GM23338 (cell line): ENCODE measurements at regions not wholly inside any gene's neighbourhood (a gene's known extent, or its start where the extent isn't known, plus 50 kb on each side); places are given as distances from the start of the nearest gene placed in this dataset.

ENCODE experiments used
- ATAC-seq: fragments of 200-7000 bp; cut with Tn5 transposase; 3 replicates; pipeline ENCODE4 v1.9.1; 2020
- DNase-seq: peaks from one replicate; pipeline ENCODE4 v3.0.0-alpha.2; 2015; ENCODE audit warnings: low spot score
- H2AFZ ChIP-seq: fragments of 200-600 bp; sonication (generic); 2 replicates; pipeline ENCODE4 v1.8.0; 2016; ENCODE audit warnings: antibody characterized with exemption, mild to moderate bottlenecking, moderate library complexity
- H3F3A ChIP-seq: fragments of 200-600 bp; sonication (generic); replicated peaks from 2 replicates; pipeline ENCODE4 v1.8.0; 2017; ENCODE audit warnings: antibody characterized with exemption, mixed run types, low read depth
- H3K27ac ChIP-seq: fragments of 200-600 bp; sonication (generic); 2 replicates; pipeline ENCODE4 v1.6.1; 2016; ENCODE audit warnings: low read depth
- H3K27me3 ChIP-seq: fragments of 200-600 bp; sonication (generic); 2 replicates; pipeline ENCODE4 v1.8.0; 2016; ENCODE audit warnings: mild to moderate bottlenecking, mixed run types, moderate library complexity; ENCODE audit not compliant: insufficient read depth
- H3K36me3 ChIP-seq: fragments of 200-600 bp; sonication (generic); 2 replicates; pipeline ENCODE4 v1.8.0; 2016; ENCODE audit warnings: mild to moderate bottlenecking; ENCODE audit not compliant: insufficient read depth
- H3K4me1 ChIP-seq: fragments of 200-600 bp; sonication (generic); 2 replicates; pipeline ENCODE4 v1.8.0; 2016; ENCODE audit warnings: mild to moderate bottlenecking, moderate library complexity; ENCODE audit not compliant: insufficient read depth
- H3K4me2 ChIP-seq: fragments of 200-600 bp; sonication (generic); 2 replicates; pipeline ENCODE4 v1.7.1; 2017; ENCODE audit warnings: mixed run types
- H3K4me3 ChIP-seq: fragments of 200-600 bp; sonication (generic); 2 replicates; pipeline ENCODE4 v1.6.1; 2016; ENCODE audit warnings: mixed run types
- H3K79me2 ChIP-seq: fragments of 200-600 bp; sonication (generic); replicated peaks from 2 replicates; pipeline ENCODE4 v1.8.0; 2017; ENCODE audit warnings: mild to moderate bottlenecking; ENCODE audit not compliant: insufficient read depth
- H3K9me2 ChIP-seq: fragments of 200-600 bp; sonication (generic); 2 replicates; pipeline ENCODE4 v1.8.0; 2017; ENCODE audit not compliant: insufficient read depth
- H4K20me1 ChIP-seq: fragments of 200-600 bp; sonication (generic); replicated peaks from 2 replicates; pipeline ENCODE4 v1.8.0; 2017; ENCODE audit warnings: mild to moderate bottlenecking; ENCODE audit not compliant: insufficient read depth
- H3K27ac Mint-ChIP-seq: 2 replicates; pipeline ENCODE4 v1.8.0; 2020; ENCODE audit warnings: inconsistent platforms, mild to moderate bottlenecking, moderate library complexity, mixed read lengths
- H3K27me3 Mint-ChIP-seq: 3 replicates; pipeline ENCODE4 v1.8.0; 2022; ENCODE audit warnings: low read depth, mild to moderate bottlenecking, moderate library complexity, mixed read lengths, inconsistent platforms; ENCODE audit not compliant: insufficient read depth, poor library complexity
- H3K36me3 Mint-ChIP-seq: 3 replicates; pipeline ENCODE4 v1.8.0; 2021; ENCODE audit warnings: low read depth, mild to moderate bottlenecking, inconsistent platforms, moderate library complexity, mixed read lengths
- H3K4me1 Mint-ChIP-seq: 3 replicates; pipeline ENCODE4 v1.8.0; 2020; ENCODE audit warnings: mild to moderate bottlenecking, inconsistent platforms, mixed read lengths
- H3K4me3 Mint-ChIP-seq: 3 replicates; pipeline ENCODE4 v1.8.0; 2021; ENCODE audit warnings: moderate library complexity, mild to moderate bottlenecking, inconsistent platforms, mixed read lengths
- H3K9me3 Mint-ChIP-seq: 3 replicates; pipeline ENCODE4 v1.8.0; 2020; ENCODE audit warnings: moderate library complexity, mild to moderate bottlenecking, inconsistent platforms, mixed read lengths
- CREB1 ChIP-seq: fragments of 250-450 bp; sonication (Bioruptor Pico); IDR thresholded peaks from 2 replicates; pipeline ENCODE4 v1.5.0; 2020; ENCODE audit warnings: low read depth, mild to moderate bottlenecking, moderate library complexity
- CTCF ChIP-seq, 2 experiments: fragments of 200-600 bp in 1 of 2; sonication (generic) in 1 of 2; conservative IDR thresholded peaks; 2 replicates each; pipeline versions ENCODE4 v1.5.1 to v1.6.1; 2016 to 2017; ENCODE audit warnings: antibody characterized with exemption in 2 of 2, low read depth in 2 of 2, mild to moderate bottlenecking in 2 of 2, moderate library complexity in 1 of 2
- EZH2 ChIP-seq: fragments of 200-600 bp; sonication (generic); IDR thresholded peaks from one replicate; pipeline ENCODE4 v1.8.0; 2017; ENCODE audit warnings: antibody characterized with exemption, mild to moderate bottlenecking, low read depth; ENCODE audit not compliant: unreplicated experiment
- EZH2phosphoT487 ChIP-seq: fragments of 200-600 bp; sonication (generic); IDR thresholded peaks from one replicate; pipeline ENCODE4 v1.8.1; 2018; ENCODE audit warnings: antibody characterized with exemption; ENCODE audit not compliant: unreplicated experiment
- NANOG ChIP-seq: IDR thresholded peaks from 2 replicates; pipeline ENCODE4 v1.6.1; 2016; ENCODE audit warnings: antibody characterized with exemption, borderline replicate concordance
- POLR2AphosphoS5 ChIP-seq: IDR thresholded peaks from 2 replicates; pipeline ENCODE4 v1.6.1; 2016; ENCODE audit warnings: antibody characterized with exemption, low read depth
- ZNF114 ChIP-seq: fragments of 250-450 bp; sonication (Bioruptor Pico); IDR thresholded peaks from 2 replicates; pipeline ENCODE4 v1.5.0; 2020; ENCODE audit warnings: mild to moderate bottlenecking, moderate library complexity
- ZNF331 ChIP-seq: fragments of 250-450 bp; sonication (Bioruptor Pico); IDR thresholded peaks from 2 replicates; pipeline ENCODE4 v1.5.0; 2020; ENCODE audit warnings: low read depth, mild to moderate bottlenecking, moderate library complexity
- ZNF462 ChIP-seq: fragments of 250-450 bp; sonication (Bioruptor Pico); IDR thresholded peaks from 2 replicates; pipeline ENCODE4 v1.5.0; 2020; ENCODE audit warnings: mild to moderate bottlenecking, moderate library complexity

DNA sequence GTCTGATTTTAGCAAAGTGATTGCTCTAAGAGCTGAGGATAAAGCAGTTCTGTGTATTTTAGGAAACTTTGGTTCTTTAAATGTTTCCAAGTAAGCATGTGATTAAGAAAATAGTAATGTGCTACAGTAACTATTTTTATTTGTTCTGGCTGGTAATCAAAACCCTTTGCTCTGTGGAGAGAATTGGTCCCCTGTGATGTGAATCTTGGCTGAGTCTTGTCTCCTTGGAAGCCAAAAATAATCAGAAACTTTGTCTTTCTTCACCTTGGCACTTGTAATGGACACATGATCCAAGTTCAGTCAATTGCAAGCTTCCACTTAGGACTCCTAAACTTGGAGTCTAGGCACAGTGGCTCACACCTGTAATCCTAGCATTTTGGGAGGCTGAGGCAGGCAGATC lies 422.7 kb upstream of the CDH20 start:
- no peaks in the 10 kb centered on the region for H3K36me3 Mint-ChIP-seq
- no peak overlapping the region for H3K27ac ChIP-seq
- H3K4me3 Mint-ChIP-seq, result no peak overlapping the region
- no peak for TF ChIP-seq EZH2
- TF ChIP-seq ZNF462 (CRISPR knock-in tag), result no peak
- no peak for TF ChIP-seq NANOG
- no peak for TF ChIP-seq CREB1 (CRISPR knock-in tag)
- TF ChIP-seq ZNF114 (CRISPR knock-in tag), result no peak
- TF ChIP-seq EZH2phosphoT487, result no peak
- no peak for TF ChIP-seq POLR2AphosphoS5
- no peak for TF ChIP-seq CTCF (conservative IDR thresholded peaks at IDR 0.05; ENCODE audit: low read depth in 2 of 2)
- TF ChIP-seq ZNF331, result no peak
- no peak for ATAC-seq
- no peak for DNase-seq
- no peak overlapping the region for H2AFZ ChIP-seq
- H3K79me2 ChIP-seq, result no peaks in the 10 kb centered on the region
- H3K36me3 ChIP-seq, result no peaks in the 10 kb centered on the region
- H3K27ac Mint-ChIP-seq, result no peak overlapping the region
- H3K27me3 ChIP-seq, result no peaks in the 10 kb centered on the region
- H3K4me2 ChIP-seq, result no peak overlapping the region
- no peak overlapping the region for H3K4me3 ChIP-seq
- H3K4me1 ChIP-seq, result peaks cover 22% of the 10 kb centered on the region
- no peaks in the 10 kb centered on the region for H3F3A ChIP-seq
- no peaks in the 10 kb centered on the region for H4K20me1 ChIP-seq
- H3K9me3 Mint-ChIP-seq, result no peaks in the 10 kb centered on the region
- no peaks in the 10 kb centered on the region for H3K27me3 Mint-ChIP-seq
- H3K9me2 ChIP-seq, result no peaks in the 10 kb centered on the region
- peaks cover 19% of the 10 kb centered on the region for H3K4me1 Mint-ChIP-seq
